ENCODE measurements at regions not wholly inside any gene's neighbourhood (a gene's known extent, or its start where the extent isn't known, plus 50 kb on each side); places are given as distances from the start of the nearest gene placed in this dataset.

GRCh38 chr7:17090751-17091150 lies 207.7 kb upstream of the AHR start:
- no peak for TF ChIP-seq SP1 (IDR thresholded peaks at IDR 0.05)
- no peak for TF ChIP-seq FOXM1 (IDR thresholded peaks at IDR 0.05; ENCODE audit: borderline replicate concordance)
- TF ChIP-seq ZNF384 (IDR thresholded peaks at IDR 0.05) = no peak
- TF ChIP-seq PKNOX1 (IDR thresholded peaks at IDR 0.05) = no peak
- no peak for TF ChIP-seq L3MBTL2 (conservative IDR thresholded peaks at IDR 0.05)
- no peak for TF ChIP-seq FOXA1 (IDR thresholded peaks at IDR 0.05)
- TF ChIP-seq BHLHE40 (IDR thresholded peaks at IDR 0.05; ENCODE audit: borderline replicate concordance) = no peak
- no peak for TF ChIP-seq ELF4 (IDR thresholded peaks at IDR 0.05)
- no peak for TF ChIP-seq TARDBP (IDR thresholded peaks at IDR 0.05)
- TF ChIP-seq SUZ12 (IDR thresholded peaks at IDR 0.05) = no peak
- TF ChIP-seq FOXK2 (IDR thresholded peaks at IDR 0.05) = no peak
